MM.1S (cell line): ENCODE measurements at regions not wholly inside any gene's neighbourhood (a gene's known extent, or its start where the extent isn't known, plus 50 kb on each side); places are given as distances from the start of the nearest gene placed in this dataset.

Experiments
- CTCF ChIP-seq: fragments of 300-600 bp; sonication (generic); IDR thresholded peaks from 2 replicates; pipeline ENCODE4 v1.5.1; 2016; ENCODE audit warnings: antibody characterized with exemption, low read length, mixed read lengths
- EZH2 ChIP-seq: fragments of 300-600 bp; sonication (generic); optimal IDR thresholded peaks from 2 replicates; pipeline ENCODE3; 2017; ENCODE audit warnings: low read depth, mild to moderate bottlenecking, antibody characterized with exemption, low read length, mixed read lengths
- EZH2phosphoT487 ChIP-seq: fragments of 300-600 bp; sonication (generic); IDR thresholded peaks from 2 replicates; pipeline ENCODE4 v1.6.1; 2018; ENCODE audit warnings: antibody characterized with exemption, low read length

- TF ChIP-seq CTCF = no peak
- no peak for TF ChIP-seq EZH2phosphoT487
- TF ChIP-seq EZH2 = no peak
Measured at GRCh38 chr1:60828944-60829343, 253.4 kb upstream of the NFIA start.
